NCI-H1417 (cell line): ENCODE measurements at regions not wholly inside any gene's neighbourhood (a gene's known extent, or its start where the extent isn't known, plus 50 kb on each side); places are given as distances from the start of the nearest gene placed in this dataset.
A peak's percentile ranks its signal among the peaks of the same experiment; 100 is the strongest.

ENCODE experiments used
- DNase-seq, 3 experiments: peaks; one replicate each; lab custom pipeline; 2025; lab: John Stamatoyannopoulos, UW

GRCh38 chr10:117865945-117866344 lies 180.8 kb downstream of the RAB11FIP2 start:
- DNase-seq = no peak

GRCh38 chr10:117868151-117868550 lies 178.6 kb downstream of the RAB11FIP2 start:
- DNase-seq = no peak

GRCh38 chr10:117875793-117876192 lies 170.9 kb downstream of the RAB11FIP2 start:
- no peak for DNase-seq

GRCh38 chr10:117876210-117876609 lies 170.5 kb downstream of the RAB11FIP2 start:
- DNase-seq = no peak

GRCh38 chr10:117878626-117879025 lies 168.1 kb downstream of the RAB11FIP2 start:
- DNase-seq = no peak

GRCh38 chr10:117884093-117884492 lies 162.6 kb downstream of the RAB11FIP2 start:
- DNase-seq = no peak

GRCh38 chr10:117884592-117884991 lies 162.1 kb downstream of the RAB11FIP2 start:
- no peak for DNase-seq

GRCh38 chr10:117885206-117885829 lies 161.4 kb downstream of the RAB11FIP2 start:
- peak in 1 of 3 experiments; percentile 3 for DNase-seq

- no peak for DNase-seq
Observed at GRCh38 chr10:117886766-117887165, 160.0 kb downstream of the RAB11FIP2 start.

GRCh38 chr10:117889664-117890063 lies 157.1 kb downstream of the RAB11FIP2 start:
- DNase-seq = no peak

GRCh38 chr10:117892681-117893220 lies 154.0 kb downstream of the RAB11FIP2 start:
- DNase-seq = no peak

GRCh38 chr10:117894339-117894738 lies 152.4 kb downstream of the RAB11FIP2 start:
- DNase-seq = no peak

GRCh38 chr10:117896517-117896916 lies 150.2 kb downstream of the RAB11FIP2 start:
- no peak for DNase-seq

- peak in 2 of 3 experiments; percentile 7 to 72 for DNase-seq
Observed at GRCh38 chr10:117899181-117899683, 147.5 kb downstream of the RAB11FIP2 start.

- DNase-seq = peak in 1 of 3 experiments; percentile 2
Observed at GRCh38 chr10:117900280-117900679, 146.5 kb downstream of the RAB11FIP2 start.

GRCh38 chr10:117903854-117904253 lies 142.9 kb downstream of the RAB11FIP2 start:
- DNase-seq = no peak

GRCh38 chr10:117905404-117905803 lies 141.3 kb downstream of the RAB11FIP2 start:
- DNase-seq = no peak

- no peak for DNase-seq
Observed at GRCh38 chr10:117911684-117912083, 135.1 kb downstream of the RAB11FIP2 start.

GRCh38 chr10:117914334-117914733 lies 132.4 kb downstream of the RAB11FIP2 start:
- no peak for DNase-seq

- DNase-seq = no peak
Observed at GRCh38 chr10:117920956-117921355, 125.8 kb downstream of the RAB11FIP2 start.

- DNase-seq = no peak
Observed at GRCh38 chr10:117921421-117921820, 125.3 kb downstream of the RAB11FIP2 start.

GRCh38 chr10:117924820-117925219 lies 121.9 kb downstream of the RAB11FIP2 start:
- DNase-seq = no peak

GRCh38 chr10:117925369-117925768 lies 121.4 kb downstream of the RAB11FIP2 start:
- no peak for DNase-seq

GRCh38 chr10:117926491-117926890 lies 120.2 kb downstream of the RAB11FIP2 start:
- DNase-seq = no peak
